Keratinocyte (primary cell): ENCODE measurements at regions not wholly inside any gene's neighbourhood (a gene's known extent, or its start where the extent isn't known, plus 50 kb on each side); places are given as distances from the start of the nearest gene placed in this dataset.

Experiments
- DNase-seq: peaks from one replicate; pipeline ENCODE4 v3.0.0-alpha.2; 2011; ENCODE audit warnings: low read depth, missing footprints, low spot score
- FAIRE-seq: peaks from 2 replicates; lab custom pipeline; 2011; peaks lifted over from hg19 to GRCh38; lab: Jason Lieb, UNC
- H2AFZ ChIP-seq: 2 replicates; pipeline ENCODE4 v1.6.0; 2012; ENCODE audit warnings: low read length, control low read depth, inconsistent platforms; ENCODE audit not compliant: control insufficient read depth
- H3K27ac ChIP-seq: 2 replicates; pipeline ENCODE4 v1.5.1; 2011; ENCODE audit warnings: low read length; ENCODE audit not compliant: control insufficient read depth, insufficient read depth
- H3K27me3 ChIP-seq: 3 replicates; pipeline ENCODE4 v1.6.0; 2011; ENCODE audit warnings: low read length; ENCODE audit not compliant: control insufficient read depth, insufficient read depth; ENCODE audit errors: extremely low read depth
- H3K36me3 ChIP-seq, 2 experiments: 2 replicates in 1 of 2; 3 replicates in 1 of 2; pipeline ENCODE4 v1.5.1; 2011; ENCODE audit warnings: low read length in 2 of 2, mild to moderate bottlenecking in 1 of 2; ENCODE audit not compliant: control insufficient read depth in 2 of 2, insufficient read depth in 2 of 2; ENCODE audit errors: extremely low read depth in 1 of 2
- H3K4me1 ChIP-seq: 3 replicates; pipeline ENCODE4 v1.5.1; 2011; ENCODE audit warnings: low read length; ENCODE audit not compliant: control insufficient read depth, insufficient read depth; ENCODE audit errors: extremely low read depth
- H3K4me2 ChIP-seq: 3 replicates; pipeline ENCODE4 v1.6.0; 2011; ENCODE audit warnings: low read depth, low read length; ENCODE audit not compliant: control insufficient read depth, insufficient read depth; ENCODE audit errors: extremely low read depth
- H3K4me3 ChIP-seq, 3 experiments: fragments of 200-600 bp in 1 of 3; sonication (generic) in 1 of 3; 2 replicates in 2 of 3; 3 replicates in 1 of 3; pipeline ENCODE4 v1.5.1; 2011 to 2016; ENCODE audit warnings: low read length in 3 of 3, mild to moderate bottlenecking in 3 of 3, control low read depth in 2 of 3, inconsistent platforms in 1 of 3, low read depth in 1 of 3, mixed read lengths in 1 of 3, mixed run types in 1 of 3, moderate library complexity in 1 of 3; ENCODE audit not compliant: control insufficient read depth in 2 of 3, insufficient read depth in 2 of 3; ENCODE audit errors: extremely low read depth in 1 of 3
- H3K79me2 ChIP-seq: 2 replicates; pipeline ENCODE4 v1.6.0; 2012; ENCODE audit warnings: low read length; ENCODE audit not compliant: control insufficient read depth, insufficient read depth
- H3K9ac ChIP-seq: 3 replicates; pipeline ENCODE4 v1.6.0; 2011; ENCODE audit warnings: low read length; ENCODE audit not compliant: control insufficient read depth, insufficient read depth; ENCODE audit errors: extremely low read depth
- H3K9me1 ChIP-seq: 3 replicates; pipeline ENCODE4 v1.6.0; 2011; ENCODE audit warnings: low read length; ENCODE audit not compliant: control insufficient read depth, insufficient read depth; ENCODE audit errors: extremely low read depth
- H3K9me3 ChIP-seq: 2 replicates; pipeline ENCODE4 v1.5.1; 2012; ENCODE audit warnings: low read depth, low read length; ENCODE audit not compliant: control insufficient read depth
- H4K20me1 ChIP-seq: 3 replicates; pipeline ENCODE4 v1.6.0; 2011; ENCODE audit warnings: low read length; ENCODE audit not compliant: control insufficient read depth, insufficient read depth; ENCODE audit errors: extremely low read depth
- CTCF ChIP-seq, 3 experiments: IDR thresholded peaks in 1 of 3; conservative IDR thresholded peaks in 1 of 3; optimal IDR thresholded peaks in 1 of 3; 2 replicates in 2 of 3; 3 replicates in 1 of 3; pipeline versions ENCODE3 to v1.5.1; 2011; ENCODE audit warnings: low read length in 3 of 3, mild to moderate bottlenecking in 3 of 3, moderate library complexity in 2 of 3, control low read depth in 1 of 3, inconsistent platforms in 1 of 3; ENCODE audit not compliant: insufficient read depth in 2 of 3; ENCODE audit errors: extremely low read depth in 1 of 3
- EZH2 ChIP-seq: IDR thresholded peaks from one replicate; pipeline ENCODE4 v1.6.1; 2012; ENCODE audit warnings: inconsistent platforms, mild to moderate bottlenecking, low read length, moderate library complexity
- dilution Hi-C: fragments of 300-500 bp; cut with MboI; formaldehyde crosslinking; loops from one replicate; pipeline ENCODE4 v1.7.0; 2020; ENCODE audit warnings: low sequenced_read_pairs; ENCODE audit not compliant: extremely low pct_ligation_motif_present

GRCh38 chr7:52936750-52937149 is 98.7 kb upstream of the POM121L12 start:
- Histone ChIP-seq H3K9me3 (no peaks in the 10 kb centered on the region), H4K20me1 (no peaks in the 10 kb centered on the region), H3K27me3 (no peaks in the 10 kb centered on the region), H2AFZ (no peak overlapping the region), H3K4me3 (no peak overlapping the region), H3K4me2 (no peak overlapping the region), H3K36me3 (no peaks in the 10 kb centered on the region), H3K9me1 (no peaks in the 10 kb centered on the region), H3K79me2 (no peaks in the 10 kb centered on the region), H3K4me1 (no peaks in the 10 kb centered on the region), H3K9ac (no peak overlapping the region), H3K27ac (no peak overlapping the region)
- dilution Hi-C loops = no loop called here
- TF ChIP-seq CTCF (optimal IDR thresholded peaks at IDR 0.05 in 1 of 3, IDR thresholded peaks at IDR 0.05 in 1 of 3, conservative IDR thresholded peaks at IDR 0.05 in 1 of 3; ENCODE audit: extremely low read depth in 1 of 3, insufficient read depth in 2 of 3, low read length in 3 of 3) = no peak
- no peak for TF ChIP-seq EZH2
- FAIRE-seq = no peak
- DNase-seq = no peak

- H3K9me3 ChIP-seq = no peaks in the 10 kb centered on the region
- no peak overlapping the region for H2AFZ ChIP-seq
- no peaks in the 10 kb centered on the region for H3K9me1 ChIP-seq
- dilution Hi-C loops = no loop called here
- no peaks in the 10 kb centered on the region for H3K79me2 ChIP-seq
- no peaks in the 10 kb centered on the region for H3K4me1 ChIP-seq
- no peak overlapping the region for H3K4me2 ChIP-seq
- no peaks in the 10 kb centered on the region for H3K27me3 ChIP-seq
- FAIRE-seq (no peak), DNase-seq (no peak)
- no peaks in the 10 kb centered on the region for H3K36me3 ChIP-seq
- no peaks in the 10 kb centered on the region for H4K20me1 ChIP-seq
- H3K4me3 ChIP-seq = no peak overlapping the region
- H3K9ac ChIP-seq = no peak overlapping the region
- no peak for TF ChIP-seq EZH2
- TF ChIP-seq CTCF (optimal IDR thresholded peaks at IDR 0.05 in 1 of 3, IDR thresholded peaks at IDR 0.05 in 1 of 3, conservative IDR thresholded peaks at IDR 0.05 in 1 of 3; ENCODE audit: extremely low read depth in 1 of 3, insufficient read depth in 2 of 3, low read length in 3 of 3) = no peak
- H3K27ac ChIP-seq = no peak overlapping the region
Measured at GRCh38 chr7:52928591-52928990, 106.8 kb upstream of the POM121L12 start.
